HG02763 (cell line): ENCODE measurements at regions not wholly inside any gene's neighbourhood (a gene's known extent, or its start where the extent isn't known, plus 50 kb on each side); places are given as distances from the start of the nearest gene placed in this dataset.

Experiments used
- ATAC-seq: cut with Tn5 transposase; IDR thresholded peaks from one replicate; pipeline ENCODE4 v1.9.1; 2021; ENCODE audit warnings: mild to moderate bottlenecking, moderate library complexity; ENCODE audit not compliant: unreplicated experiment

GRCh38 chr14:85276161-85276978, 253.6 kb upstream of the FLRT2 start:
- no peak for ATAC-seq

DNA sequence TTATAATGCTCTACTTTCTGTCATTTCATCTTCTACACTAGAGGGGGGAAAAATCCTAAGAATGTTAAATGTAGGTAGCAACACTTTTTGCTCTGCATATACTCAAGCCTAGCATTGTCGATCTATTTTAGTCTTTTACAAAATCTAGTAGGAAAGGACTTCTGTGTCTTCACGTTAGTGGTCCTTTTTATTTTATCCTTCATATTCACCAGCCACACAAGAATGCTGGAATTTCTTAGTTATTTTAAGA, 253.0 kb upstream of the FLRT2 start:
- ATAC-seq: no peak

DNA sequence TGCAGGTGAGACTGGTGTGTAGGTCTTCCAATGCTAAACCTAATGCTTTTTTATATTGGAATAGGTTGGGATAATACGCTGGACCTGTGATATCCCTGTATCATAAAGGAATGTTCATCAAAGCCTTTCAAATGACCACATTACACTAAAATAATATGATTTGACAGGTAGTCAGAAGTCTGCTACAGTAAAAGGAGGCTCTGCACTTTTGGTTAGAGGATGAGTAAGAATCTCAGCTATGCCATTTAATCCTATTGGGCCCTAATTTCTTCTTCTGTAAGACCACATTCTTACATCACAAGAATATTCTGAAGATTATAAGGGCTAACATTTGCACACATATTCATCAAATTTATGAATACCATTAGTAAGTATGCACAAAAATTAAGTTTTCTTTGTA, 250.5 kb upstream of the FLRT2 start:
- no peak for ATAC-seq

DNA sequence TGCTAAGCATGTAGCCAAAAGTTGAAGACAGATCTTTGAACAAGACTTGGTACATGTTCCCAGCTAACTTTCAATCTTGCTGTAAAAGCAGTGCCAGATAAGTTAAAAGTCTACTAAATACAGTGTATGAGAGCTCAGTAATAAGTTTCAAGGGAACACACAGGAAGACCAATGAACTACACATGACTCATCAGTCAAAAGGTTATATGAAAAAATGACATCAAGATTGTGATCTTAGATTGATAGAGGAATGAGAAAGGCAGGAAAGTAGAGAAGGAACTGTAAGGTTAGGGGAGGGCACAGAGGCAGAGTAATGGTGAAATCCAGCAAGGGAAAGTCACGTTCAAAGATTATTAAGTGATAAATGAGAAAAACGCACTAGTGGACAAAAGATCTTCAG, 249.9 kb upstream of the FLRT2 start:
- no peak for ATAC-seq

GRCh38 chr14:85281921-85282320, 248.0 kb upstream of the FLRT2 start:
- no peak for ATAC-seq

DNA sequence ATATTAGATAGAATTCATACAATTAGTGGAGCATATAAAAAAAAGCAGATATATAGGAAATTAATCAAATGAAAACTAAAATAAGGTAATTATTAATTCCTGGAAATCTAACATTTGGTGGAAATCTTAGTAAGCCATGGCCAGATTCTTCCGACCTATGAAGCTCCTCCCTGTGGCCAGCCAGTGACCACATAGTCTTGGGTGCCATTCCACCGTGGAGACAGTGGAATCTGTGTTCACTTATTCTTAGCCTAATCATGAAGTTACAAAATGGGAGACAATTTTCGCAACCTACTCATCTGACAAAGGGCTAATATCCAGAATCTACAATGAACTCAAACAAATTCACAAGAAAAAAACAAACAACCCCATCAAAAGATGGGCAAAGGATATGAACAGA, 241.9 kb upstream of the FLRT2 start:
- no peak for ATAC-seq

DNA sequence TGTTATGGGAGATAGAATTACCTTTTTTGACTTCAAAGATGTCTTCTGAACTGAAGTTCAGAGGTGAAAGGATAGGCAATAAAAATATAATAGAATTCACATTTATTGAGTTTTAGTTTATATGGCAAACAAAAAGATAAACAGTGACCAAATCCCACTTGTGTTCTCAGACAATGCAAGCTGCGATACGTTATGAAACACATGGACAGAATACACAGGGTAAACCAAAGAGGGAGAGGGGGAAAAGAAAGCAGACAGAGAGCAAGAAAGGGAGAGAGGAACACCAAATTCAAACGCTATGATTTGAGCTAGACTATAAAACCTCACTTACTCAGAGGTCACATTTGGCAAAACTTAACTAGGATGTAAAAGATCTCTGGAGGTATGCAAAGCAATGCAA, 238.2 kb upstream of the FLRT2 start:
- ATAC-seq: no peak

- no peak for ATAC-seq
These were observed 236.2 kb upstream of the FLRT2 start for GRCh38 chr14:85293612-85294234.

DNA sequence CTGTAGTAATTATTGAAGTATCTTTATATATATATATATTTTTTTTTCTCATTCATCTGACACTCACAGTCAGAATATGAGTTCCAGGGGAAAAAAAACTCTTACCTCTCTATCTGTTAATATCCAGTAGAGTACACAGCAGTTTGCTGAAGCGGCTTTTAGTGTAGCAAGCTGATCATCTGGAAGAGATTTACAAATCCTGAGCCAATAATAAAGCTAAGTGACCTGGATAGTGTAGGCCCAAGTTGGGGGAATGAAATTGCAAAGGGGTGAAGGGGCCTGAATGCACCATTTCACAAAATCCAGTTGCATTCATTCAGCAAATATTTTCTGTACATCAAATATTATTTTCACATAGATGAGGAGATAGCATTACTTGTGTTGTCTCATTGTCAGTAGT, 234.6 kb upstream of the FLRT2 start:
- ATAC-seq: no peak

DNA sequence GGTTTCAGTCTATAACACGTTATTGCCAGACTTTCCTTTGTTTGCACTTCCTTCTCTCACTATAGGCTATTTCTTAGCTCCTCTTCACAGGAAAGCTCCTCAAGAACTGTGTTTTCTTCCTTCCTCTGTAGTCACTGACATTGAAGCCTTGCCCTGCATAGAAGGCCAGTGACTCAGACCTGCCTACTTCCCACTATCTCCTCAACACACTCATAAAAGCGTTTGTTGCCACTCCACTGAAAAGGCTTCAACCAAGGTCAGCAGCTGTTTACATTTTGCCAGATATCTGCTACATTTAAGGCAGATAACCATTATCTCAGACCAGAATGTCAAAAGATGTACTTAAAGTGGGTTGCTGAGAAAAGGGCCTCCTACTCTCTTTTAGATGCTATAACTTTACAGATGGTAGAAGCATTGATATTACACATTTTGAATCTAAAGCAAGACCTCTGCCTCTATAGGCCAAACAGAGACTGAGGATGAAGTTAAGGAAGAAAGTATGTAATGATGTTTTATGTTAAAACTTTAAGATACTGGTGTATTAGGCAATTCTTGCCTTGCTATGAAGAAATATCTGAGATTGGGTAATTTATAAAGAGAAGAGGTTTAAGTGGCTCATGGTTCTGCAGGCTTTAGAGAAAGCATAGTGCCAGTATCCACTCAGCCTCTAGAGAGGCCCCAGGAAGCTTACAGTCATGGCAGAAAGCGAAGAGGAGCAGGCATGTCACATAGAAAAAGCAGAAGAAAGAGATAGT, 233.3 kb upstream of the FLRT2 start:
- no peak for ATAC-seq

DNA sequence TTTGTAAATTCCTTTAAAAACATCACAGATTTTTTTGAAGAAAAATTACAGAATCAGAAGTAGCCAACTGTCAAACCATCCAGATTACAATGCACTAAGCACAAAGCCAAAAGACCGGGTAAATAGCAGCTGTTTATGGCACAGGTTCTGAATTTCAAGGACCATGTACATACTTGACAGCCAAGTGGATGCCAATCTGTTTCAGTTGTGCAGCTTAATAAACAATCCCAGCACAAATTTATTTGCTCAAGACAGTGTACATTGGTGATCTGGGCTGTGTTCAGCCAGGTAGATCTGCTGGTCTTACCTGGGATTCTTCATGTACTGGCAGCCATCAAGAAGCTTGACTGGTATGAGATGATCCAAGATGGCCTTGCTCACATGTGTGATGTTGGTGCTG, 229.8 kb upstream of the FLRT2 start:
- ATAC-seq: no peak

DNA sequence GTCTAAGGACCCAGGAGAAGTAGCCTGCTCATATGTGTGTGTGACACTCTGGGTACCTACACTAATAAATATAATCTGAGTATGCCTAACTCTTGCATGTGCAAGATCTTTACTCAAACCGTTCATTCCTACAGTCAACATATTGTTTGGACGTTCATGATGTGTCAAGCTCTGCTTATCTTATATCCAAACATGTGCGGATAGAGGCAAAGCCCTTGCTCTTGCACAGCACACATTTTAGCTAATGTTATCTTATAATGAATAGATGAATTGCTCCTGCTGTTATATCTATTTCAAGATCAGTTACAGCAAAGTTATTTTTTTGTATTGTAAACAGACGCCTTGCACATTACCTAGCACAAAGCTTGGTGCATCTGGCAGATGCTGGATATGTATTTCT, 228.4 kb upstream of the FLRT2 start:
- no peak for ATAC-seq

- no peak for ATAC-seq
These were observed 223.9 kb upstream of the FLRT2 start for GRCh38 chr14:85306024-85306423.

GRCh38 chr14:85308531-85309300, 221.2 kb upstream of the FLRT2 start:
- no peak for ATAC-seq

- no peak for ATAC-seq
These were observed 219.3 kb upstream of the FLRT2 start for GRCh38 chr14:85310491-85311272.

GRCh38 chr14:85313560-85314207, 216.3 kb upstream of the FLRT2 start:
- ATAC-seq: no peak

DNA sequence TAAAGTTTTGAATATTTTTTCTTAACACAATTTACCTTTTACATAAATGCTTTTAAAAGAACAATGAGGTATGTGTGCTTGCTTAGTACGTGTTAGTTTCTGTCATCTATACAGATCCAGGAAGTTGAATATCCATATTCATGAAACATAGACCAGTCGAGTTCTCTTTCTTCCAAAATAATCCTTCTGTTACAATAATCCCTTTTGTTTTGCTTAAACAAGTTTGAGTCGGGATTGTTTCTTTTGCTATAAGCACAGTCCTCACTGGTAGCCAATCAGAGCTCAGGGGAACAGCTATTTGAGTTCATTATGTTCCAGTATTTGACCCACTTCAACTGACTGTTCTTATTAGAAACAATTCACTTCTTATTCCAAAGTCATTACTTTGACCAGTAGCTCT, 214.7 kb upstream of the FLRT2 start:
- no peak for ATAC-seq

GRCh38 chr14:85315733-85316290, 214.1 kb upstream of the FLRT2 start:
- no peak for ATAC-seq

- ATAC-seq: no peak
These were observed 213.1 kb upstream of the FLRT2 start for GRCh38 chr14:85316701-85317410.
